OCI-LY1 (cell line): ENCODE measurements at regions not wholly inside any gene's neighbourhood (a gene's known extent, or its start where the extent isn't known, plus 50 kb on each side); places are given as distances from the start of the nearest gene placed in this dataset.

Experiments
- EZH2 ChIP-seq: fragments of 200-600 bp; sonication (generic), shearing (Covaris generic); IDR thresholded peaks from 2 replicates; pipeline ENCODE4 v1.8.0; 2017; ENCODE audit warnings: borderline replicate concordance, mixed run types, mild to moderate bottlenecking, antibody characterized with exemption, low read length, moderate library complexity, mixed read lengths
- TF ChIP-seq, protein P1 (sequence below): fragments of 200-600 bp; sonication (generic), shearing (Covaris generic); IDR thresholded peaks from 2 replicates; pipeline ENCODE4 v1.5.1; 2017; ENCODE audit warnings: mild to moderate bottlenecking, antibody characterized with exemption, low read length, moderate library complexity, mixed read lengths

DNA sequence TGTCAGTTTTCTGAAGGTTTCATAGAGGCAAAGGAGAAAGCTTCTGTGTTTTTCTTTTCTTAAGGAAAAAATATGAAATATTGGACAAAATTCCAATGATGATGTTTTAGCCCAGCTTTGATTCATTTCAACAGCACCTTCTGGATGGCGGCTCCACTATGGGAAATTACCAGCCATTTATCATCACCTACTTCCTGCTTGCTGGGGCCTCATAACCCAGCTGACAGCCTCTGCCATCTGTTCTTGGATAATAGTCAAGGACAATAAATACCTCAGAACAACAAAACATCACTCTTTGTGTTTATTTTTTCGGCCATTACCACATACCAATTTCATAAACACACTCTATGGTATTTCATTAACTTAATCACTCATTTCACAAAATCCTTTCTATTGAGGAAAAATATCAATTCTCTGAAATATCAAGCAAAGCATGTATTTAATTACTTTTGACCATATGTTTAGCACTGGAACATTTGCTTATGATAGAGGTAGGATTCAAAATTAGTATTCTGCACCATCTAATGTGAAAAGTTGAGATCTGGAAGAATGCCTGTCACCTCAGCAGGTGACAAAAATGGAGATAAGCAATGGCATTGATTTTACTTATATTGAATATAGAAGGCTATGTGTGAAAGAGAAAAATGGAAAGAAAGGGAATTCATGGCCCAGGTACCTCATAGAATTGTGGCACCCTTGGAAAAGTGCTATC is 629.7 kb downstream of the LIG4 start:
- TF ChIP-seq, protein P1, sequence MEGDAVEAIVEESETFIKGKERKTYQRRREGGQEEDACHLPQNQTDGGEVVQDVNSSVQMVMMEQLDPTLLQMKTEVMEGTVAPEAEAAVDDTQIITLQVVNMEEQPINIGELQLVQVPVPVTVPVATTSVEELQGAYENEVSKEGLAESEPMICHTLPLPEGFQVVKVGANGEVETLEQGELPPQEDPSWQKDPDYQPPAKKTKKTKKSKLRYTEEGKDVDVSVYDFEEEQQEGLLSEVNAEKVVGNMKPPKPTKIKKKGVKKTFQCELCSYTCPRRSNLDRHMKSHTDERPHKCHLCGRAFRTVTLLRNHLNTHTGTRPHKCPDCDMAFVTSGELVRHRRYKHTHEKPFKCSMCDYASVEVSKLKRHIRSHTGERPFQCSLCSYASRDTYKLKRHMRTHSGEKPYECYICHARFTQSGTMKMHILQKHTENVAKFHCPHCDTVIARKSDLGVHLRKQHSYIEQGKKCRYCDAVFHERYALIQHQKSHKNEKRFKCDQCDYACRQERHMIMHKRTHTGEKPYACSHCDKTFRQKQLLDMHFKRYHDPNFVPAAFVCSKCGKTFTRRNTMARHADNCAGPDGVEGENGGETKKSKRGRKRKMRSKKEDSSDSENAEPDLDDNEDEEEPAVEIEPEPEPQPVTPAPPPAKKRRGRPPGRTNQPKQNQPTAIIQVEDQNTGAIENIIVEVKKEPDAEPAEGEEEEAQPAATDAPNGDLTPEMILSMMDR = no peak
- TF ChIP-seq EZH2 = no peak
